MM.1S (cell line): ENCODE measurements at regions not wholly inside any gene's neighbourhood (a gene's known extent, or its start where the extent isn't known, plus 50 kb on each side); places are given as distances from the start of the nearest gene placed in this dataset.

Source experiments
- DNase-seq: peaks from one replicate; pipeline ENCODE4 v3.0.0-alpha.2; 2015
- H2AFZ ChIP-seq: fragments of 300-600 bp; sonication (generic); 2 replicates; pipeline ENCODE4 v1.6.0; 2016; ENCODE audit warnings: antibody characterized with exemption, low read length
- H3F3A ChIP-seq: fragments of 300-600 bp; sonication (generic); 2 replicates; pipeline ENCODE4 v1.6.1; 2016; ENCODE audit warnings: mild to moderate bottlenecking, antibody characterized with exemption, low read length, moderate library complexity, mixed read lengths; ENCODE audit not compliant: insufficient read depth
- H3K27ac ChIP-seq: fragments of 300-600 bp; sonication (generic); 2 replicates; pipeline ENCODE4 v1.5.1; 2016; ENCODE audit warnings: mild to moderate bottlenecking, low read length
- H3K27me3 ChIP-seq: fragments of 300-600 bp; sonication (generic); replicated peaks from 2 replicates; pipeline ENCODE4 v1.6.0; 2016; ENCODE audit warnings: low read length; ENCODE audit not compliant: insufficient read depth
- H3K36me3 ChIP-seq: fragments of 300-600 bp; sonication (generic); replicated peaks from 2 replicates; pipeline ENCODE4 v1.6.1; 2016; ENCODE audit warnings: mild to moderate bottlenecking, low read length, mixed read lengths; ENCODE audit not compliant: insufficient read depth
- H3K4me1 ChIP-seq: fragments of 300-600 bp; sonication (generic); 2 replicates; pipeline ENCODE4 v1.6.1; 2016; ENCODE audit warnings: low read length, mixed read lengths
- H3K4me2 ChIP-seq: fragments of 300-600 bp; sonication (generic); 2 replicates; pipeline ENCODE4 v1.6.0; 2016; ENCODE audit warnings: low read depth, low read length
- H3K4me3 ChIP-seq: fragments of 300-600 bp; sonication (generic); 2 replicates; pipeline ENCODE4 v1.5.1; 2016; ENCODE audit warnings: low read length, mixed read lengths
- H3K79me2 ChIP-seq: fragments of 300-600 bp; sonication (generic); 2 replicates; pipeline ENCODE4 v1.6.1; 2016; ENCODE audit warnings: mixed run types, low read length, mixed read lengths
- H3K9ac ChIP-seq: fragments of 300-600 bp; sonication (generic); 2 replicates; pipeline ENCODE4 v1.6.1; 2016; ENCODE audit warnings: low read length, mixed read lengths
- H3K9me2 ChIP-seq: fragments of 300-600 bp; sonication (generic); replicated peaks from 2 replicates; pipeline ENCODE4 v1.6.1; 2016; ENCODE audit warnings: mild to moderate bottlenecking, low read length, mixed read lengths; ENCODE audit not compliant: insufficient read depth
- H3K9me3 ChIP-seq: fragments of 300-600 bp; sonication (generic); replicated peaks from 2 replicates; pipeline ENCODE4 v1.6.1; 2016; ENCODE audit warnings: mild to moderate bottlenecking, low read length, mixed read lengths; ENCODE audit not compliant: insufficient read depth
- H4K20me1 ChIP-seq: fragments of 300-600 bp; sonication (generic); 2 replicates; pipeline ENCODE4 v1.6.1; 2016; ENCODE audit warnings: mild to moderate bottlenecking, low read length, moderate library complexity, mixed read lengths; ENCODE audit not compliant: insufficient read depth
- EZH2 ChIP-seq: fragments of 300-600 bp; sonication (generic); optimal IDR thresholded peaks from 2 replicates; pipeline ENCODE3; 2017; ENCODE audit warnings: low read depth, mild to moderate bottlenecking, antibody characterized with exemption, low read length, mixed read lengths
- EZH2phosphoT487 ChIP-seq: fragments of 300-600 bp; sonication (generic); IDR thresholded peaks from 2 replicates; pipeline ENCODE4 v1.6.1; 2018; ENCODE audit warnings: antibody characterized with exemption, low read length
- TF ChIP-seq, protein P1 (sequence below): fragments of 300-600 bp; sonication (generic); IDR thresholded peaks from 2 replicates; pipeline ENCODE4 v1.5.1; 2016; ENCODE audit warnings: antibody characterized with exemption, low read length, mixed read lengths

DNA sequence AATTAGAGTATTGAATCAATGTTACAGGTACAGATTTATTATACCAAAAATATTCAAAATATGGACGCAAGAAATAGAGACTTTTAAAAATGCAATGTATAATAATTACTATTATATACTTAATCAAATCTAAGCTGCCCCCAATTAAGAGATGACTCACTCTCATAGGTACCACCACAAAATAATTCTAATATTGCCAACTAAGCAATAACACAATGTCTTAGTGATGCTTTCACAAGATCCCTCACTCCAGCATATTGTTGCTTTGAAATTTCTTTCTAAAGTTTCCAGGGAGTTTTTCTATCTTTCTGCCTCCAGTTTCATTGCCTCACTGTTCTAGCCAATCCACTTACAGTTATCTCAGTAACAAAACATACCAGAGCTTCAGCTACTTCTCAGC lies 270.0 kb upstream of the PABPC4L start:
- H3K79me2 ChIP-seq: no peaks in the 10 kb centered on the region
- H3K27me3 ChIP-seq: no peaks in the 10 kb centered on the region
- no peak for DNase-seq
- no peak overlapping the region for H3K9ac ChIP-seq
- H3K9me2 ChIP-seq: no peaks in the 10 kb centered on the region
- no peaks in the 10 kb centered on the region for H3F3A ChIP-seq
- no peaks in the 10 kb centered on the region for H4K20me1 ChIP-seq
- H3K4me3 ChIP-seq: no peak overlapping the region
- no peak overlapping the region for H2AFZ ChIP-seq
- no peak overlapping the region for H3K4me2 ChIP-seq
- TF ChIP-seq, protein P1, sequence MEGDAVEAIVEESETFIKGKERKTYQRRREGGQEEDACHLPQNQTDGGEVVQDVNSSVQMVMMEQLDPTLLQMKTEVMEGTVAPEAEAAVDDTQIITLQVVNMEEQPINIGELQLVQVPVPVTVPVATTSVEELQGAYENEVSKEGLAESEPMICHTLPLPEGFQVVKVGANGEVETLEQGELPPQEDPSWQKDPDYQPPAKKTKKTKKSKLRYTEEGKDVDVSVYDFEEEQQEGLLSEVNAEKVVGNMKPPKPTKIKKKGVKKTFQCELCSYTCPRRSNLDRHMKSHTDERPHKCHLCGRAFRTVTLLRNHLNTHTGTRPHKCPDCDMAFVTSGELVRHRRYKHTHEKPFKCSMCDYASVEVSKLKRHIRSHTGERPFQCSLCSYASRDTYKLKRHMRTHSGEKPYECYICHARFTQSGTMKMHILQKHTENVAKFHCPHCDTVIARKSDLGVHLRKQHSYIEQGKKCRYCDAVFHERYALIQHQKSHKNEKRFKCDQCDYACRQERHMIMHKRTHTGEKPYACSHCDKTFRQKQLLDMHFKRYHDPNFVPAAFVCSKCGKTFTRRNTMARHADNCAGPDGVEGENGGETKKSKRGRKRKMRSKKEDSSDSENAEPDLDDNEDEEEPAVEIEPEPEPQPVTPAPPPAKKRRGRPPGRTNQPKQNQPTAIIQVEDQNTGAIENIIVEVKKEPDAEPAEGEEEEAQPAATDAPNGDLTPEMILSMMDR: no peak
- TF ChIP-seq EZH2: no peak
- no peak for TF ChIP-seq EZH2phosphoT487
- no peaks in the 10 kb centered on the region for H3K4me1 ChIP-seq
- no peaks in the 10 kb centered on the region for H3K36me3 ChIP-seq
- H3K27ac ChIP-seq: no peak overlapping the region
- H3K9me3 ChIP-seq: no peaks in the 10 kb centered on the region

DNA sequence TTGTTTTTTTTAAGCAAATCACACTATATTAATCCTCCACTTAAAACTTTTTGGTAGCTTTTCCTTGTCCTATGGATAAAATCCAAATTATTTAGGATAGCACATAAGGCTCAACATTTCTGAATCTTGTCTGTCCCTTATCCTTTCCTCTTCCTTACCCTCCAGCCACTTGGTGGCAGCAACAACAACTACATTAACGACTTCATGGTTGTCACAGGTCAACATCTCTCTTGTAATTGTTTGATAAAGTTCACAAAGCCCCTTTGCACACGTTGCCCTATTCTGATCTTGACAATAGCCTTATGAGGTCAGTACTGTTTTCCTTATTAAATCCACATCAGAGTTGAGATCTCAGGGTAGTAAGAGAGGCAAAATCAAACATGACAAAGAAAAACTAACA lies 269.0 kb upstream of the PABPC4L start:
- no peak overlapping the region for H3K27ac ChIP-seq
- peak overlapping the region; percentile 31 for H2AFZ ChIP-seq
- H4K20me1 ChIP-seq: no peaks in the 10 kb centered on the region
- no peak overlapping the region for H3K4me2 ChIP-seq
- peak; percentile 54 for DNase-seq
- H3F3A ChIP-seq: no peaks in the 10 kb centered on the region
- TF ChIP-seq, protein P1: peak; percentile 62
- TF ChIP-seq EZH2phosphoT487: no peak
- no peaks in the 10 kb centered on the region for H3K27me3 ChIP-seq
- no peaks in the 10 kb centered on the region for H3K4me1 ChIP-seq
- no peak overlapping the region for H3K9ac ChIP-seq
- no peak overlapping the region for H3K4me3 ChIP-seq
- H3K36me3 ChIP-seq: no peaks in the 10 kb centered on the region
- H3K9me2 ChIP-seq: no peaks in the 10 kb centered on the region
- H3K79me2 ChIP-seq: no peaks in the 10 kb centered on the region
- H3K9me3 ChIP-seq: no peaks in the 10 kb centered on the region

DNA sequence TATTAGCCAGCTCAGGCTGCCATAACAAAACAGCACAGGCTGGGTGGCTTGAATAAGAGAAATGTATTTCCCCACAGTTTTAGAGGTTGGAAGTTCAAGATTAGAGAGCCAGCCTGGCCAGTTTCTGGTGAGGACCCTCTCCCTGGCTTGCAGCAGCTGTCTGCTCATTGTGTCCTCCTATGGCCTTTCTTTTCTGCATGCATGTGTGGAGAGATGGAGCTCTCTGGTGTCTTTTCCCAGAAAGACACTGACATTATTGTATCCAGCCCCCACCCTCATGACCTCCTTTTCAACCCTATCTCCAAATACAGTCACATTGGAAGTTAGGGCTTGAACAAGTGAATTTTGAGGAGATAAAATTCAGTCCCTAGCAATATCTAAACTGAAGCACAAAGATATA lies 263.8 kb upstream of the PABPC4L start:
- no peak overlapping the region for H3K27ac ChIP-seq
- no peaks in the 10 kb centered on the region for H3K36me3 ChIP-seq
- DNase-seq: no peak
- no peak overlapping the region for H3K4me3 ChIP-seq
- TF ChIP-seq, protein P1: no peak
- no peak for TF ChIP-seq EZH2phosphoT487
- no peak for TF ChIP-seq EZH2
- H2AFZ ChIP-seq: no peak overlapping the region
- no peaks in the 10 kb centered on the region for H3K9me3 ChIP-seq
- H3K9ac ChIP-seq: no peak overlapping the region
- no peaks in the 10 kb centered on the region for H3F3A ChIP-seq
- H4K20me1 ChIP-seq: no peaks in the 10 kb centered on the region
- H3K4me2 ChIP-seq: no peak overlapping the region
- H3K79me2 ChIP-seq: no peaks in the 10 kb centered on the region
- no peaks in the 10 kb centered on the region for H3K27me3 ChIP-seq
- H3K4me1 ChIP-seq: no peaks in the 10 kb centered on the region
- H3K9me2 ChIP-seq: no peaks in the 10 kb centered on the region

DNA sequence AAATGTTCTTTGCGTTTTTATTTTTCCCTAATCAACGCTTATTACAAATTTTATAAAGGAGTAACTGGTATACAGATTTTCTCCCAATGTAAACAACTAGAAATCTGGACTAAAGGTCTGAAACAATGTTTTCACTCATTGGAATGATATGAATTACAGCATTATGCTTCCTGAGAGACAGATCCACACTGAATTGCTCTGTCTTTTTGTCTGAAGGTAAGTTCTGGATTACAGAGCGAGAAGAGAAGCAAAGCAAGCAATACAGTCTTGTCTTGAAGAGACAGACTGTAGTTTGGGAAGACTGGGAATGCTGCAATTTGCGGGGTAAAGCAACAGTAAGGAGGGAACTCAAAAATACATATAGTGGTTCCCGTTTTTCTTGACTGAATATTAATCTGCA lies 262.2 kb upstream of the PABPC4L start:
- H3K9me3 ChIP-seq: no peaks in the 10 kb centered on the region
- no peak for DNase-seq
- TF ChIP-seq, protein P1: no peak
- no peak for TF ChIP-seq EZH2phosphoT487
- TF ChIP-seq EZH2: no peak
- H3K4me1 ChIP-seq: no peaks in the 10 kb centered on the region
- H3K79me2 ChIP-seq: no peaks in the 10 kb centered on the region
- H3K9me2 ChIP-seq: no peaks in the 10 kb centered on the region
- no peaks in the 10 kb centered on the region for H3K36me3 ChIP-seq
- no peak overlapping the region for H2AFZ ChIP-seq
- H3F3A ChIP-seq: no peaks in the 10 kb centered on the region
- H3K4me2 ChIP-seq: no peak overlapping the region
- H4K20me1 ChIP-seq: no peaks in the 10 kb centered on the region
- H3K4me3 ChIP-seq: no peak overlapping the region
- no peaks in the 10 kb centered on the region for H3K27me3 ChIP-seq
- no peak overlapping the region for H3K27ac ChIP-seq
- H3K9ac ChIP-seq: no peak overlapping the region
